ENCODE measurements at regions not wholly inside any gene's neighbourhood (a gene's known extent, or its start where the extent isn't known, plus 50 kb on each side); places are given as distances from the start of the nearest gene placed in this dataset.

GRCh38 chr6:163718537-163718936 lies 304.0 kb downstream of the QKI start:
- no peak overlapping the region for H3K4me3 ChIP-seq (ENCODE audit: insufficient read depth, low read depth, low read length)
- no peak for DNase-seq
- no peaks in the 10 kb centered on the region for H3K27me3 ChIP-seq (ENCODE audit: control insufficient read depth, insufficient read depth, low read length)
- no peaks in the 10 kb centered on the region for H3K36me3 ChIP-seq (replicated peaks; ENCODE audit: control insufficient read depth, insufficient read depth, low read length)

GRCh38 chr6:163717106-163717764 lies 302.7 kb downstream of the QKI start:
- Histone ChIP-seq H3K4me3 (ENCODE audit: insufficient read depth, low read depth, low read length) (no peak overlapping the region), H3K36me3 (replicated peaks; ENCODE audit: control insufficient read depth, insufficient read depth, low read length) (no peaks in the 10 kb centered on the region), H3K27me3 (ENCODE audit: control insufficient read depth, insufficient read depth, low read length) (no peaks in the 10 kb centered on the region)
- no peak for DNase-seq

- Histone ChIP-seq H3K4me3 (ENCODE audit: insufficient read depth, low read depth, low read length) (no peak overlapping the region), H3K27me3 (ENCODE audit: control insufficient read depth, insufficient read depth, low read length) (no peaks in the 10 kb centered on the region)
- no peak for DNase-seq
Measured at GRCh38 chr6:163716690-163717089, 302.2 kb downstream of the QKI start.

GRCh38 chr6:163715846-163716245 lies 301.3 kb downstream of the QKI start:
- Histone ChIP-seq H3K36me3 (replicated peaks; ENCODE audit: control insufficient read depth, insufficient read depth, low read length) (no peaks in the 10 kb centered on the region), H3K27me3 (ENCODE audit: control insufficient read depth, insufficient read depth, low read length) (no peaks in the 10 kb centered on the region)

More at GRCh38 chr6:163716690-163717089, 302.2 kb downstream of the QKI start:
- H3K36me3 ChIP-seq (replicated peaks; ENCODE audit: control insufficient read depth, insufficient read depth, low read length) = no peaks in the 10 kb centered on the region

GRCh38 chr6:163714179-163714578 lies 299.7 kb downstream of the QKI start:
- H3K4me3 ChIP-seq (ENCODE audit: insufficient read depth, low read depth, low read length) = no peak overlapping the region
- H3K36me3 ChIP-seq (replicated peaks; ENCODE audit: control insufficient read depth, insufficient read depth, low read length) = no peaks in the 10 kb centered on the region
- H3K27me3 ChIP-seq (ENCODE audit: control insufficient read depth, insufficient read depth, low read length) = no peaks in the 10 kb centered on the region
- no peak for DNase-seq

More at GRCh38 chr6:163715846-163716245, 301.3 kb downstream of the QKI start:
- DNase-seq = no peak
- H3K4me3 ChIP-seq (ENCODE audit: insufficient read depth, low read depth, low read length) = no peak overlapping the region

- Histone ChIP-seq H3K27me3 (ENCODE audit: control insufficient read depth, insufficient read depth, low read length) (no peaks in the 10 kb centered on the region), H3K36me3 (replicated peaks; ENCODE audit: control insufficient read depth, insufficient read depth, low read length) (no peaks in the 10 kb centered on the region), H3K4me3 (ENCODE audit: insufficient read depth, low read depth, low read length) (no peak overlapping the region)
- no peak for DNase-seq
Measured at GRCh38 chr6:163712981-163713380, 298.5 kb downstream of the QKI start.

GRCh38 chr6:163712566-163712961 lies 298.0 kb downstream of the QKI start:
- no peak for DNase-seq

GRCh38 chr6:163711615-163712565 lies 297.4 kb downstream of the QKI start:
- Histone ChIP-seq H3K27me3 (ENCODE audit: control insufficient read depth, insufficient read depth, low read length) (no peaks in the 10 kb centered on the region), H3K4me3 (ENCODE audit: insufficient read depth, low read depth, low read length) (no peak overlapping the region)
- DNase-seq = peak; percentile 80

More at GRCh38 chr6:163712566-163712961, 298.0 kb downstream of the QKI start:
- Histone ChIP-seq H3K36me3 (replicated peaks; ENCODE audit: control insufficient read depth, insufficient read depth, low read length) (no peaks in the 10 kb centered on the region), H3K4me3 (ENCODE audit: insufficient read depth, low read depth, low read length) (no peak overlapping the region), H3K27me3 (ENCODE audit: control insufficient read depth, insufficient read depth, low read length) (no peaks in the 10 kb centered on the region)

GRCh38 chr6:163710532-163711470 lies 296.3 kb downstream of the QKI start:
- no peak overlapping the region for H3K4me3 ChIP-seq (ENCODE audit: insufficient read depth, low read depth, low read length)
- no peak for DNase-seq
- no peaks in the 10 kb centered on the region for H3K27me3 ChIP-seq (ENCODE audit: control insufficient read depth, insufficient read depth, low read length)

More at GRCh38 chr6:163711615-163712565, 297.4 kb downstream of the QKI start:
- H3K36me3 ChIP-seq (replicated peaks; ENCODE audit: control insufficient read depth, insufficient read depth, low read length) = no peaks in the 10 kb centered on the region

GRCh38 chr6:163709693-163710092 lies 295.2 kb downstream of the QKI start:
- H3K27me3 ChIP-seq (ENCODE audit: control insufficient read depth, insufficient read depth, low read length) = no peaks in the 10 kb centered on the region
- DNase-seq = no peak
- no peaks in the 10 kb centered on the region for H3K36me3 ChIP-seq (replicated peaks; ENCODE audit: control insufficient read depth, insufficient read depth, low read length)
- no peak overlapping the region for H3K4me3 ChIP-seq (ENCODE audit: insufficient read depth, low read depth, low read length)

More at GRCh38 chr6:163710532-163711470, 296.3 kb downstream of the QKI start:
- H3K36me3 ChIP-seq (replicated peaks; ENCODE audit: control insufficient read depth, insufficient read depth, low read length) = no peaks in the 10 kb centered on the region

- Histone ChIP-seq H3K27me3 (ENCODE audit: control insufficient read depth, insufficient read depth, low read length) (no peaks in the 10 kb centered on the region), H3K36me3 (replicated peaks; ENCODE audit: control insufficient read depth, insufficient read depth, low read length) (no peaks in the 10 kb centered on the region), H3K4me3 (ENCODE audit: insufficient read depth, low read depth, low read length) (no peak overlapping the region)
- no peak for DNase-seq
Measured at GRCh38 chr6:163709255-163709654, 294.7 kb downstream of the QKI start.

GRCh38 chr6:163708466-163708865 lies 293.9 kb downstream of the QKI start:
- DNase-seq = no peak
- Histone ChIP-seq H3K36me3 (replicated peaks; ENCODE audit: control insufficient read depth, insufficient read depth, low read length) (no peaks in the 10 kb centered on the region), H3K27me3 (ENCODE audit: control insufficient read depth, insufficient read depth, low read length) (no peaks in the 10 kb centered on the region), H3K4me3 (ENCODE audit: insufficient read depth, low read depth, low read length) (no peak overlapping the region)

GRCh38 chr6:163707387-163708355 lies 293.2 kb downstream of the QKI start:
- H3K36me3 ChIP-seq (replicated peaks; ENCODE audit: control insufficient read depth, insufficient read depth, low read length) = no peaks in the 10 kb centered on the region
- H3K27me3 ChIP-seq (ENCODE audit: control insufficient read depth, insufficient read depth, low read length) = no peaks in the 10 kb centered on the region
- DNase-seq = peak; percentile 9
- no peak overlapping the region for H3K4me3 ChIP-seq (ENCODE audit: insufficient read depth, low read depth, low read length)
